ENCODE measurements at regions not wholly inside any gene's neighbourhood (a gene's known extent, or its start where the extent isn't known, plus 50 kb on each side); places are given as distances from the start of the nearest gene placed in this dataset.

- no peak for TF ChIP-seq ZBTB33 (IDR thresholded peaks at IDR 0.05)
- TF ChIP-seq, protein P1, sequence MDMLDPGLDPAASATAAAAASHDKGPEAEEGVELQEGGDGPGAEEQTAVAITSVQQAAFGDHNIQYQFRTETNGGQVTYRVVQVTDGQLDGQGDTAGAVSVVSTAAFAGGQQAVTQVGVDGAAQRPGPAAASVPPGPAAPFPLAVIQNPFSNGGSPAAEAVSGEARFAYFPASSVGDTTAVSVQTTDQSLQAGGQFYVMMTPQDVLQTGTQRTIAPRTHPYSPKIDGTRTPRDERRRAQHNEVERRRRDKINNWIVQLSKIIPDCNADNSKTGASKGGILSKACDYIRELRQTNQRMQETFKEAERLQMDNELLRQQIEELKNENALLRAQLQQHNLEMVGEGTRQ (IDR thresholded peaks at IDR 0.05; ENCODE audit: borderline replicate concordance, low read depth, low read length) = no peak
- no peak for TF ChIP-seq CREB1 (IDR thresholded peaks at IDR 0.05; ENCODE audit: low read depth)
- no peak for TF ChIP-seq ZNF217 (IDR thresholded peaks at IDR 0.05)
- TF ChIP-seq ZNF24 (IDR thresholded peaks at IDR 0.05) = no peak
Measured at GRCh38 chr7:53656881-53657280, 621.4 kb downstream of the POM121L12 start (continued).

- no peak overlapping the region for H2AFZ ChIP-seq (ENCODE audit: control insufficient read depth, low read depth, low read length)
- FAIRE-seq = no peak
- H3K27ac ChIP-seq (ENCODE audit: control insufficient read depth, insufficient read depth) = no peak overlapping the region
- ChIA-PET POLR2A (no interaction called here), SMC1A (ENCODE audit: uncharacterized antibody, unreplicated experiment) (no interaction called here), CTCF (no interaction called here), RAD21 (ENCODE audit: unreplicated experiment) (no interaction called here)
- H3K4me3 ChIP-seq = no peak overlapping the region
- no peak for DNase-seq (ENCODE audit: low read depth, low spot score)
- WGBS (ENCODE audit: insufficient coverage, insufficient replicate concordance, low lambda C conversion rate, missing lambda C conversion rate) = 0% methylated on average over 1 of the region's 1 CpG
- no peaks in the 10 kb centered on the region for H3K36me3 ChIP-seq (ENCODE audit: control insufficient read depth in 2 of 2, insufficient read depth in 2 of 2, low read length in 1 of 2)
- no peak for TF ChIP-seq KLF5 (IDR thresholded peaks at IDR 0.05; ENCODE audit: partially characterized antibody)
- no peak for TF ChIP-seq TCF12 (IDR thresholded peaks at IDR 0.05; ENCODE audit: low read depth, low read length)
- no peak for TF ChIP-seq CREM (IDR thresholded peaks at IDR 0.05; ENCODE audit: low read depth)
- TF ChIP-seq, protein P2, sequence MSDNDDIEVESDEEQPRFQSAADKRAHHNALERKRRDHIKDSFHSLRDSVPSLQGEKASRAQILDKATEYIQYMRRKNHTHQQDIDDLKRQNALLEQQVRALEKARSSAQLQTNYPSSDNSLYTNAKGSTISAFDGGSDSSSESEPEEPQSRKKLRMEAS (IDR thresholded peaks at IDR 0.05; ENCODE audit: low read depth, low read length) = no peak
- no peak for TF ChIP-seq STAT3 (IDR thresholded peaks at IDR 0.05; ENCODE audit: low read depth, low read length)
- TF ChIP-seq SMARCA5 (IDR thresholded peaks at IDR 0.05) = no peak
- TF ChIP-seq HDAC2 (IDR thresholded peaks at IDR 0.05) = no peak
- no peak for TF ChIP-seq ZZZ3 (IDR thresholded peaks at IDR 0.05; ENCODE audit: control insufficient read depth, insufficient read length, low read depth)
- no peak for TF ChIP-seq HDGF (IDR thresholded peaks at IDR 0.05)
- TF ChIP-seq ZNF207 (IDR thresholded peaks at IDR 0.05; ENCODE audit: borderline replicate concordance) = no peak
- TF ChIP-seq NR2C1 (IDR thresholded peaks at IDR 0.05) = no peak
- H3K27me3 ChIP-seq (replicated peaks in 1 of 2; ENCODE audit: control insufficient read depth in 2 of 2, insufficient read depth in 2 of 2, low read length in 1 of 2) = no peaks in the 10 kb centered on the region
- no peaks in the 10 kb centered on the region for H3K9me3 ChIP-seq (replicated peaks; ENCODE audit: control insufficient read depth, insufficient read depth, low read length)
- H3K79me2 ChIP-seq (ENCODE audit: control insufficient read depth, insufficient read depth, low read length) = no peaks in the 10 kb centered on the region
- intact Hi-C loops (cut with micrococcal nuclease; ENCODE audit: unreplicated experiment) (no loop called here), in situ Hi-C loops (cut with MboI) (no loop called here)
- H4K20me1 ChIP-seq (ENCODE audit: control insufficient read depth, insufficient read depth) = no peaks in the 10 kb centered on the region
- H3K4me1 ChIP-seq (ENCODE audit: control insufficient read depth, insufficient read depth, low read length) = no peaks in the 10 kb centered on the region
- no peak for ATAC-seq
- no peak overlapping the region for H3K9ac ChIP-seq (ENCODE audit: control insufficient read depth, insufficient read depth, low read length)
- no TSS peak for BruUV-seq (replicated peaks)
- H3K4me2 ChIP-seq (ENCODE audit: control insufficient read depth, insufficient read depth) = no peak overlapping the region
Measured at GRCh38 chr7:53657586-53657985, 622.2 kb downstream of the POM121L12 start.

All from GM12878 (cell line).